Glutamatergic neuron (in vitro differentiated cells): ENCODE measurements at regions not wholly inside any gene's neighbourhood (a gene's known extent, or its start where the extent isn't known, plus 50 kb on each side); places are given as distances from the start of the nearest gene placed in this dataset.

Experiments used
- DNase-seq: peaks from one replicate; pipeline ENCODE4 v3.0.0; 2022
- H3K27ac Mint-ChIP-seq: one replicate; pipeline ENCODE4 v1.8.0; 2020; ENCODE audit warnings: mild to moderate bottlenecking, mixed read lengths, inconsistent platforms; ENCODE audit not compliant: unreplicated experiment
- H3K27me3 Mint-ChIP-seq: one replicate; pipeline ENCODE4 v1.8.0; 2020; ENCODE audit warnings: mild to moderate bottlenecking, moderate library complexity, mixed read lengths, inconsistent platforms; ENCODE audit not compliant: unreplicated experiment
- H3K36me3 Mint-ChIP-seq: one replicate; pipeline ENCODE4 v1.8.0; 2020; ENCODE audit warnings: mild to moderate bottlenecking, mixed read lengths, inconsistent platforms; ENCODE audit not compliant: unreplicated experiment
- H3K4me1 Mint-ChIP-seq: one replicate; pipeline ENCODE4 v1.8.0; 2020; ENCODE audit warnings: mild to moderate bottlenecking, low read depth, mixed read lengths, inconsistent platforms; ENCODE audit not compliant: unreplicated experiment
- H3K4me3 Mint-ChIP-seq: one replicate; pipeline ENCODE4 v1.8.0; 2020; ENCODE audit warnings: mild to moderate bottlenecking, mixed read lengths, inconsistent platforms; ENCODE audit not compliant: unreplicated experiment
- H3K9me3 Mint-ChIP-seq: one replicate; pipeline ENCODE4 v1.8.0; 2020; ENCODE audit warnings: mild to moderate bottlenecking, moderate library complexity, mixed read lengths, inconsistent platforms; ENCODE audit not compliant: unreplicated experiment
- CTCF ChIP-seq: fragments of 200-600 bp; sonication (generic); IDR thresholded peaks from one replicate; pipeline ENCODE4 v1.5.0; 2021; ENCODE audit not compliant: partially characterized antibody, unreplicated experiment

DNA sequence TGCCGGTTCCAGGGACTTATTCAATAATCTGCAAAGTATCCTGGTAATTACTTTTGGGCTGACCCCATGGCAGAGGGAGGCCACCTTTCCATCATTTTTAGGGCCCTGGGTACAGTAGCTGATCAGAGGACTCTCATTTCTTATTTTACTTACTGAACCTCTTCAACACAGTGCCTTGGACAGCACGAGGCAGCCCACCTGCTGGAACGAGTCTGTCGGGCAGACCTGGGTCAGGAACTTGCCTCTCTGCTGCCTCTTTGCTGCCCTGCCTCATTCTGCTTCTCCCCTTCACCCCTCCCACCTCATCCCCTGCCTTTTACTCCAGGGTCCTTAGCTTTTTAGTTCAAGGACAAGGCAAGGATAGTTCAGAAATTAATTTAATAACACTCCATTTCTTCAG lies 204.5 kb downstream of the CSNK2A3 start:
- H3K36me3 Mint-ChIP-seq = no peaks in the 10 kb centered on the region
- H3K9me3 Mint-ChIP-seq = peaks cover 12% of the 10 kb centered on the region
- no peaks in the 10 kb centered on the region for H3K4me1 Mint-ChIP-seq
- no peak overlapping the region for H3K27ac Mint-ChIP-seq
- H3K4me3 Mint-ChIP-seq = no peak overlapping the region
- H3K27me3 Mint-ChIP-seq = no peaks in the 10 kb centered on the region
- DNase-seq = no peak
- TF ChIP-seq CTCF = no peak

DNA sequence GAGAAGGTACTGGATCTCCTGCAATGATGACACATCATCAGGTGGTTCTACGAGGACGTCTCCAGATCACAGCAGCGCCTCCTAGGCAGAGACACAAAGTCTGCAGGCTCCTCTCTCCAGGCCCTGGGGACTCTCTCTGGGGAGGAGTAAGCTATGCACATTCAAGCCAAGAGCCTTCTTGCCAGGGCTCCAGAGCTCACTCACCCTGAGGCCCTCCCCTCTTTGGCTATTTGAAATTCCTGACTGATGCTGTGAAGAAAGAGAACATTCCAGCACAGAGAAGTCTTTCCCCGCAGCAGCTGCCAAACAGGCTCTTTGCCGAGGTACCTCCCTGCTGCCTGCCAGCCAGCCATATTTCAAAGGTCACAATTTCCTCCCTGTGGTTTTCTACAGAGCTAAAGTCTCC lies 204.9 kb downstream of the CSNK2A3 start:
- Mint-ChIP-seq H3K36me3 (no peaks in the 10 kb centered on the region), H3K4me1 (no peaks in the 10 kb centered on the region), H3K4me3 (no peak overlapping the region), H3K27me3 (no peaks in the 10 kb centered on the region), H3K27ac (no peak overlapping the region), H3K9me3 (peaks cover 12% of the 10 kb centered on the region)
- no peak for TF ChIP-seq CTCF
- DNase-seq = no peak

GRCh38 chr11:11146830-11147229 lies 206.2 kb downstream of the CSNK2A3 start:
- Mint-ChIP-seq H3K27me3 (no peaks in the 10 kb centered on the region), H3K27ac (no peak overlapping the region), H3K9me3 (peaks cover 8% of the 10 kb centered on the region), H3K4me1 (no peaks in the 10 kb centered on the region), H3K36me3 (no peaks in the 10 kb centered on the region), H3K4me3 (no peak overlapping the region)
- no peak for TF ChIP-seq CTCF
- DNase-seq = no peak

- Mint-ChIP-seq H3K27ac (no peak overlapping the region), H3K36me3 (no peaks in the 10 kb centered on the region), H3K4me3 (no peak overlapping the region), H3K9me3 (peaks cover 4% of the 10 kb centered on the region), H3K4me1 (no peaks in the 10 kb centered on the region), H3K27me3 (no peaks in the 10 kb centered on the region)
- no peak for DNase-seq
- TF ChIP-seq CTCF = no peak
These were observed 209.2 kb downstream of the CSNK2A3 start for GRCh38 chr11:11143849-11144248.

DNA sequence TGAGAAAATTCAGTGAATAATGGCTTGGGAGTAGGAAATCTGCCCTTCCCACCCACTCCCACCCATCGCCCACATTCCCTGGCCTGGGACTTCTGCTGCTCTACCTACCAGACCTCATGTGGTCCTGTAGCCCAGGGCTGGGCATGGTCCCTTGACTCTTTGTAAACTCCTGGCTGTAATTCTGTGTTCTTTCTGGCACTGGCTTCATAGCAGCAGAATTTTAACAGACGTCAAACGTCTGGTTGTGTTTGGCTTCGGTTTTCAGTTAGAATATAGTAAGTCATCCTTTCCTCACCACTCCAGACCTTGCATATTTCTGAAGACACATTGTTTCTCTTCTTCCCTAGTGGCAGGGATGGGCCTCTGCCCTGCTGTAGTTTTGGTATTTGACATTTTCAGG lies 210.6 kb downstream of the CSNK2A3 start:
- Mint-ChIP-seq H3K27me3 (no peaks in the 10 kb centered on the region), H3K4me3 (no peak overlapping the region), H3K36me3 (no peaks in the 10 kb centered on the region), H3K4me1 (no peaks in the 10 kb centered on the region), H3K27ac (no peak overlapping the region), H3K9me3 (peaks cover 2% of the 10 kb centered on the region)
- TF ChIP-seq CTCF = no peak
- no peak for DNase-seq
